GM12891 (cell line): ENCODE measurements at regions not wholly inside any gene's neighbourhood (a gene's known extent, or its start where the extent isn't known, plus 50 kb on each side); places are given as distances from the start of the nearest gene placed in this dataset.
"Not testable (repeated sequence)": the region's sequence is repeated elsewhere in the genome, so short reads cannot be mapped to it uniquely, and the experiment has no call there.

Source experiments
- POLR2A ChIP-seq: IDR thresholded peaks from 2 replicates; pipeline ENCODE4 v1.6.1; 2011; ENCODE audit warnings: low read depth, low read length, control low read depth
- POLR2AphosphoS5 ChIP-seq: IDR thresholded peaks from 2 replicates; pipeline ENCODE4 v1.6.1; 2011; ENCODE audit warnings: low read depth, low read length, control low read depth

GRCh38 chr10:114717881-114718280 lies 59.8 kb upstream of the ABLIM1 start:
- TF ChIP-seq POLR2A, POLR2AphosphoS5: not testable (repeated sequence)
